Limb (tissue), 2 donors: ENCODE measurements at regions not wholly inside any gene's neighbourhood (a gene's known extent, or its start where the extent isn't known, plus 50 kb on each side); places are given as distances from the start of the nearest gene placed in this dataset.
A peak's percentile ranks its signal among the peaks of the same experiment; 100 is the strongest.

Experiments
- DNase-seq, 2 donors: peaks; one replicate each; pipeline ENCODE4 v3.0.0-alpha.2; 2016; ENCODE audit errors: extremely low spot score in 2 of 2

GRCh38 chr5:60339691-60340201 is 360.2 kb downstream of the DEPDC1B start:
- peak; percentile 49 to 71 for DNase-seq

- no peak for DNase-seq
Observed at GRCh38 chr5:60338846-60339245, 361.1 kb downstream of the DEPDC1B start.

- DNase-seq, result no peak
Observed at GRCh38 chr5:60336491-60336890, 363.5 kb downstream of the DEPDC1B start.

GRCh38 chr5:60335913-60336312 is 364.1 kb downstream of the DEPDC1B start:
- DNase-seq, result no peak

- DNase-seq, result no peak
Observed at GRCh38 chr5:60334281-60334713, 365.7 kb downstream of the DEPDC1B start.

- DNase-seq, result no peak
Observed at GRCh38 chr5:60333005-60333571, 366.9 kb downstream of the DEPDC1B start.

GRCh38 chr5:60332244-60333004 is 367.5 kb downstream of the DEPDC1B start:
- DNase-seq, result no peak

- DNase-seq, result no peak
Observed at GRCh38 chr5:60330236-60330635, 369.7 kb downstream of the DEPDC1B start.

- no peak for DNase-seq
Observed at GRCh38 chr5:60325870-60326269, 374.1 kb downstream of the DEPDC1B start.

GRCh38 chr5:60323596-60323995 is 376.4 kb downstream of the DEPDC1B start:
- DNase-seq, result no peak

GRCh38 chr5:60312098-60312497 is 387.9 kb downstream of the DEPDC1B start:
- DNase-seq, result no peak

- DNase-seq, result no peak
Observed at GRCh38 chr5:60299944-60300343, 400.0 kb downstream of the DEPDC1B start.

- DNase-seq, result no peak
Observed at GRCh38 chr5:60297658-60298057, 402.3 kb downstream of the DEPDC1B start.

GRCh38 chr5:60295423-60295822 is 401.9 kb upstream of the PDE4D start:
- DNase-seq, result no peak

GRCh38 chr5:60293518-60293917 is 400.0 kb upstream of the PDE4D start:
- no peak for DNase-seq

GRCh38 chr5:60287174-60287771 is 393.7 kb upstream of the PDE4D start:
- DNase-seq, result no peak

- DNase-seq, result no peak
Observed at GRCh38 chr5:60285910-60286309, 392.4 kb upstream of the PDE4D start.

GRCh38 chr5:60280943-60281342 is 387.4 kb upstream of the PDE4D start:
- no peak for DNase-seq

- no peak for DNase-seq
Observed at GRCh38 chr5:60277941-60278340, 384.4 kb upstream of the PDE4D start.

GRCh38 chr5:60274747-60275146 is 381.2 kb upstream of the PDE4D start:
- peak in 1 of 2 donors; percentile 19 for DNase-seq

- no peak for DNase-seq
Observed at GRCh38 chr5:60271517-60271916, 378.0 kb upstream of the PDE4D start.

- no peak for DNase-seq
Observed at GRCh38 chr5:60267907-60268306, 374.4 kb upstream of the PDE4D start.

- no peak for DNase-seq
Observed at GRCh38 chr5:60263346-60263745, 369.8 kb upstream of the PDE4D start.
